IMR-90 (cell line): ENCODE measurements at regions not wholly inside any gene's neighbourhood (a gene's known extent, or its start where the extent isn't known, plus 50 kb on each side); places are given as distances from the start of the nearest gene placed in this dataset.

Source experiments
- ATAC-seq: fragments of 200-7000 bp; cut with Tn5 transposase; 2 replicates; pipeline ENCODE4 v1.9.1; 2020; ENCODE audit warnings: low read depth, mild to moderate bottlenecking, moderate library complexity
- BruUV-seq: library from RNA; stranded (reverse); fragments of 400-500 nt; replicated peaks from 2 replicates; lab custom pipeline; 2021; lab: Mats Ljungman, UMichigan
- CTCF ChIA-PET: fragments of 300-600 bp; formaldehyde crosslinking; extraction: SDS; loops from one replicate; lab custom pipeline; 2021; ENCODE audit warnings: antibody characterized with exemption; lab: Yijun Ruan, JAX
- POLR2A ChIA-PET: fragments of 300-600 bp; sonication (Branson Sonifier 250); formaldehyde crosslinking; loops from one replicate; lab custom pipeline; 2022; ENCODE audit warnings: antibody characterized with exemption; ENCODE audit not compliant: unreplicated experiment; lab: Charles Lee
- DNase-seq: peaks from one replicate; pipeline ENCODE4 v3.0.0; 2013
- H2AFZ ChIP-seq: replicated peaks from 2 replicates; pipeline ENCODE3; 2013; ENCODE audit warnings: low read length, mild to moderate bottlenecking; ENCODE audit not compliant: poor library complexity
- H2AK5ac ChIP-seq: 2 replicates; pipeline ENCODE4 v1.6.1; 2013; ENCODE audit warnings: low read depth, low read length, inconsistent platforms
- H2AK9ac ChIP-seq: replicated peaks from 2 replicates; pipeline ENCODE3; 2013; ENCODE audit warnings: mild to moderate bottlenecking, low read depth, low read length, moderate library complexity; ENCODE audit not compliant: poor library complexity
- H2BK120ac ChIP-seq: 2 replicates; pipeline ENCODE4 v1.6.1; 2013; ENCODE audit warnings: low read depth, low read length, inconsistent platforms
- H2BK15ac ChIP-seq: 3 replicates; pipeline ENCODE4 v1.6.1; 2013; ENCODE audit warnings: low read depth, low read length, inconsistent platforms
- H2BK20ac ChIP-seq: 2 replicates; pipeline ENCODE4 v1.6.1; 2013; ENCODE audit warnings: low read depth, mild to moderate bottlenecking, inconsistent platforms, low read length, moderate library complexity
- H2BK5ac ChIP-seq: 2 replicates; pipeline ENCODE4 v1.6.1; 2013; ENCODE audit warnings: mild to moderate bottlenecking, low read depth, low read length, inconsistent platforms; ENCODE audit not compliant: poor library complexity, severe bottlenecking
- H3K14ac ChIP-seq: replicated peaks from 2 replicates; pipeline ENCODE4 v1.6.1; 2013; ENCODE audit warnings: low read depth, low read length, inconsistent platforms
- H3K18ac ChIP-seq: 2 replicates; pipeline ENCODE4 v1.6.1; 2013; ENCODE audit warnings: low read depth, low read length, control low read depth
- H3K23ac ChIP-seq: 2 replicates; pipeline ENCODE4 v1.6.1; 2013; ENCODE audit warnings: low read depth, low read length, inconsistent platforms
- H3K27ac ChIP-seq: 2 replicates; pipeline ENCODE4 v1.5.1; 2013; ENCODE audit warnings: mild to moderate bottlenecking, control low read depth, low read length; ENCODE audit not compliant: insufficient read depth
- H3K27me3 ChIP-seq: 2 replicates; pipeline ENCODE4 v1.6.1; 2013; ENCODE audit warnings: low read length; ENCODE audit not compliant: control insufficient read depth, insufficient read depth
- H3K36me3 ChIP-seq: 2 replicates; pipeline ENCODE4 v1.6.1; 2013; ENCODE audit warnings: low read length, mixed read lengths; ENCODE audit not compliant: control insufficient read depth, insufficient read depth
- H3K4ac ChIP-seq: 2 replicates; pipeline ENCODE4 v1.6.1; 2013; ENCODE audit warnings: low read depth, low read length, inconsistent platforms
- H3K4me1 ChIP-seq: 2 replicates; pipeline ENCODE4 v1.6.1; 2013; ENCODE audit warnings: low read length, mixed read lengths; ENCODE audit not compliant: control insufficient read depth, insufficient read depth
- H3K4me2 ChIP-seq: 2 replicates; pipeline ENCODE4 v1.6.1; 2013; ENCODE audit warnings: low read depth, mild to moderate bottlenecking, control low read depth, low read length, moderate library complexity
- H3K4me3 ChIP-seq: 2 replicates; pipeline ENCODE4 v1.5.1; 2013; ENCODE audit warnings: low read depth, mild to moderate bottlenecking, control low read depth, low read length, moderate library complexity; ENCODE audit not compliant: insufficient read depth
- H3K56ac ChIP-seq: 2 replicates; pipeline ENCODE4 v1.6.1; 2013; ENCODE audit warnings: low read length, inconsistent platforms; ENCODE audit not compliant: insufficient read depth; ENCODE audit errors: extremely low read depth
- H3K79me1 ChIP-seq, 2 experiments: 2 replicates each; pipeline ENCODE4 v1.6.1; 2013; ENCODE audit warnings: low read length in 2 of 2, inconsistent platforms in 1 of 2, low read depth in 1 of 2
- H3K9ac ChIP-seq: 2 replicates; pipeline ENCODE4 v1.6.1; 2013; ENCODE audit warnings: low read depth, low read length, control low read depth
- H3K9me1 ChIP-seq: 2 replicates; pipeline ENCODE4 v1.6.1; 2013; ENCODE audit warnings: low read length, inconsistent platforms; ENCODE audit not compliant: insufficient read depth
- H3K9me3 ChIP-seq: 2 replicates; pipeline ENCODE4 v1.6.1; 2013; ENCODE audit warnings: low read length; ENCODE audit not compliant: control insufficient read depth, insufficient read depth
- H4K20me1 ChIP-seq: 2 replicates; pipeline ENCODE4 v1.6.1; 2013; ENCODE audit warnings: low read length, inconsistent platforms; ENCODE audit not compliant: insufficient read depth
- H4K5ac ChIP-seq: 2 replicates; pipeline ENCODE4 v1.6.1; 2013; ENCODE audit warnings: mild to moderate bottlenecking, low read depth, low read length, control low read depth
- H4K8ac ChIP-seq, 2 experiments: 2 replicates each; pipeline ENCODE4 v1.6.1; 2013; ENCODE audit warnings: low read depth in 2 of 2, low read length in 2 of 2, control low read depth in 1 of 2, inconsistent platforms in 1 of 2
- H4K91ac ChIP-seq: 2 replicates; pipeline ENCODE4 v1.6.1; 2013; ENCODE audit warnings: low read depth, low read length, inconsistent platforms; ENCODE audit not compliant: insufficient read depth
- BHLHE40 ChIP-seq: fragments of 150-350 bp; IDR thresholded peaks from 2 replicates; pipeline ENCODE4 v1.6.1; 2016; ENCODE audit warnings: mild to moderate bottlenecking, low read depth, low read length
- CEBPB ChIP-seq: IDR thresholded peaks from 2 replicates; pipeline ENCODE4 v1.6.1; 2012; ENCODE audit warnings: low read depth, low read length, improper control_type of control experiment
- CHD1 ChIP-seq: IDR thresholded peaks from 2 replicates; pipeline ENCODE4 v1.6.1; 2012; ENCODE audit warnings: low read depth, low read length, improper control_type of control experiment
- CTCF ChIP-seq: conservative IDR thresholded peaks from 2 replicates; pipeline ENCODE4 v1.5.1; 2012; ENCODE audit warnings: mild to moderate bottlenecking, low read depth, low read length, improper control_type of control experiment
- FOS ChIP-seq: fragments of 150-350 bp; IDR thresholded peaks from 2 replicates; pipeline ENCODE4 v1.6.1; 2016; ENCODE audit warnings: low read depth, low read length
- MAFK ChIP-seq: IDR thresholded peaks from 2 replicates; pipeline ENCODE4 v1.6.1; 2012; ENCODE audit warnings: low read depth, low read length, improper control_type of control experiment
- MAZ ChIP-seq: IDR thresholded peaks from 2 replicates; pipeline ENCODE4 v1.6.1; 2012; ENCODE audit warnings: low read depth, mild to moderate bottlenecking, low read length, improper control_type of control experiment, moderate library complexity, borderline replicate concordance
- MXI1 ChIP-seq: IDR thresholded peaks from 2 replicates; pipeline ENCODE4 v1.6.1; 2012; ENCODE audit warnings: low read depth, mild to moderate bottlenecking, low read length, moderate library complexity, borderline replicate concordance
- NFE2L2 ChIP-seq: fragments of 150-350 bp; IDR thresholded peaks from 2 replicates; pipeline ENCODE4 v1.6.1; 2016; ENCODE audit warnings: low read depth, mild to moderate bottlenecking, low read length
- POLR2A ChIP-seq: IDR thresholded peaks from 2 replicates; pipeline ENCODE4 v1.6.1; 2012; ENCODE audit warnings: mild to moderate bottlenecking, low read depth, low read length
- RAD21 ChIP-seq: IDR thresholded peaks from 2 replicates; pipeline ENCODE4 v1.6.1; 2012; ENCODE audit warnings: low read length, improper control_type of control experiment
- RFX5 ChIP-seq: IDR thresholded peaks from 2 replicates; pipeline ENCODE4 v1.8.0; 2012; ENCODE audit warnings: low read depth, mild to moderate bottlenecking, low read length, moderate library complexity
- SMC3 ChIP-seq: fragments of 150-350 bp; IDR thresholded peaks from 2 replicates; pipeline ENCODE4 v1.6.1; 2016; ENCODE audit warnings: low read depth, mild to moderate bottlenecking, antibody characterized with exemption, low read length, moderate library complexity
- dilution Hi-C: fragments of 300-500 bp; cut with HindIII; formaldehyde crosslinking; loops from one replicate; pipeline ENCODE4 v1.14.3; 2018; ENCODE audit warnings: low sequenced_read_pairs; ENCODE audit not compliant: unreplicated experiment
- in situ Hi-C: fragments of 300-500 bp; cut with MboI; formaldehyde crosslinking; loops from 3 replicates; pipeline ENCODE4 v1.14.3; 2019; ENCODE audit warnings: low sequenced_read_pairs, inconsistent platforms, mixed read lengths
- intact Hi-C: fragments of 100-400 bp; cut with micrococcal nuclease; formaldehyde crosslinking; loops from 2 replicates; pipeline ENCODE4 v1.10.0; 2022
- TF ChIP-seq, protein P1 (sequence below): fragments of 150-350 bp; IDR thresholded peaks from 2 replicates; pipeline ENCODE4 v1.6.1; 2017; ENCODE audit warnings: mild to moderate bottlenecking, antibody characterized with exemption, low read length, low read depth
- TF ChIP-seq, protein P2 (sequence below): fragments of 150-350 bp; IDR thresholded peaks from 2 replicates; pipeline ENCODE4 v1.6.1; 2016; ENCODE audit warnings: low read depth, mild to moderate bottlenecking, low read length, moderate library complexity, borderline replicate concordance

DNA sequence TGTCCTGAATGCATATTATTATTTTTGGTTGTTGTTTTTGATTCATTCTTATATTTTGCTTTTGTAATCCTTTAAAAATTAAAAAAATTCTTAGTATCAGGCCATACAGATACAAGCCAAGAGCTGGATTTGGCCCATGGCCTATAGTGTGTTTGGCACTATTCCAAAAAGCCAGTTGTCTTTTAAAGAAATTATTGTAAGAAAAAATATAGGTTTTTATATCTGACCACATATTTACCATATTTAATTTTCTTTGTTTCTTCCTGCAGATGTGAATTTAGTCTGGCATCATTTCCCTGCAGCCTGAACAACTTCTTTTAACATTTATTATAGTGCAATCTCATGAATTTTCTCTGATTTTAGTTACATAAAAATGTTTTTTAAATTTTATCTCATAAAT lies 652.8 kb upstream of the NR3C2 start:
- H2AK5ac ChIP-seq = no peak overlapping the region
- intact Hi-C loops (no loop called here), dilution Hi-C loops (no loop called here), in situ Hi-C loops (no loop called here)
- no peak overlapping the region for H4K8ac ChIP-seq
- H2BK20ac ChIP-seq = no peak overlapping the region
- no peaks in the 10 kb centered on the region for H3K27me3 ChIP-seq
- H2AK9ac ChIP-seq = no peak overlapping the region
- no peak overlapping the region for H4K91ac ChIP-seq
- H4K20me1 ChIP-seq = no peaks in the 10 kb centered on the region
- no peak overlapping the region for H3K23ac ChIP-seq
- ChIA-PET CTCF (no interaction called here), POLR2A (no interaction called here)
- no peak overlapping the region for H3K4ac ChIP-seq
- peaks cover 6% of the 10 kb centered on the region; the same call in 1 of the 2 replicates for H3K9me3 ChIP-seq
- H4K5ac ChIP-seq = no peak overlapping the region
- no peaks in the 10 kb centered on the region for H3K79me1 ChIP-seq
- no peak overlapping the region for H3K56ac ChIP-seq
- H2BK120ac ChIP-seq = no peak overlapping the region
- ATAC-seq (no peak), DNase-seq (no peak)
- H3K4me2 ChIP-seq = no peak overlapping the region
- no TSS peak for BruUV-seq
- no peak overlapping the region for H2BK15ac ChIP-seq
- no peak overlapping the region for H3K18ac ChIP-seq
- no peak overlapping the region for H3K9ac ChIP-seq
- no peak overlapping the region for H2AFZ ChIP-seq
- H3K9me1 ChIP-seq = no peaks in the 10 kb centered on the region
- no peak overlapping the region for H3K14ac ChIP-seq
- H2BK5ac ChIP-seq = no peak overlapping the region
- no peak overlapping the region for H3K4me3 ChIP-seq
- H3K36me3 ChIP-seq = no peaks in the 10 kb centered on the region
- no peak overlapping the region for H3K27ac ChIP-seq
- no peaks in the 10 kb centered on the region for H3K4me1 ChIP-seq
- TF ChIP-seq CTCF (no peak), BHLHE40 (no peak), RFX5 (no peak), POLR2A (no peak), RAD21 (no peak), MAFK (no peak), SMC3 (no peak), FOS (no peak), NFE2L2 (no peak), MXI1 (no peak), MAZ (no peak), CEBPB (no peak), CHD1 (no peak)
- TF ChIP-seq, protein P1, sequence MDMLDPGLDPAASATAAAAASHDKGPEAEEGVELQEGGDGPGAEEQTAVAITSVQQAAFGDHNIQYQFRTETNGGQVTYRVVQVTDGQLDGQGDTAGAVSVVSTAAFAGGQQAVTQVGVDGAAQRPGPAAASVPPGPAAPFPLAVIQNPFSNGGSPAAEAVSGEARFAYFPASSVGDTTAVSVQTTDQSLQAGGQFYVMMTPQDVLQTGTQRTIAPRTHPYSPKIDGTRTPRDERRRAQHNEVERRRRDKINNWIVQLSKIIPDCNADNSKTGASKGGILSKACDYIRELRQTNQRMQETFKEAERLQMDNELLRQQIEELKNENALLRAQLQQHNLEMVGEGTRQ = no peak
- TF ChIP-seq, protein P2, sequence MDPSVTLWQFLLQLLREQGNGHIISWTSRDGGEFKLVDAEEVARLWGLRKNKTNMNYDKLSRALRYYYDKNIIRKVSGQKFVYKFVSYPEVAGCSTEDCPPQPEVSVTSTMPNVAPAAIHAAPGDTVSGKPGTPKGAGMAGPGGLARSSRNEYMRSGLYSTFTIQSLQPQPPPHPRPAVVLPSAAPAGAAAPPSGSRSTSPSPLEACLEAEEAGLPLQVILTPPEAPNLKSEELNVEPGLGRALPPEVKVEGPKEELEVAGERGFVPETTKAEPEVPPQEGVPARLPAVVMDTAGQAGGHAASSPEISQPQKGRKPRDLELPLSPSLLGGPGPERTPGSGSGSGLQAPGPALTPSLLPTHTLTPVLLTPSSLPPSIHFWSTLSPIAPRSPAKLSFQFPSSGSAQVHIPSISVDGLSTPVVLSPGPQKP = no peak
